DOHH2 (cell line): ENCODE measurements at regions not wholly inside any gene's neighbourhood (a gene's known extent, or its start where the extent isn't known, plus 50 kb on each side); places are given as distances from the start of the nearest gene placed in this dataset.

Experiments used
- CTCF ChIP-seq: fragments of 200-600 bp; sonication (generic); IDR thresholded peaks from one replicate; pipeline ENCODE4 v1.5.1; 2014; ENCODE audit warnings: antibody characterized with exemption, mild to moderate bottlenecking, low read depth, low read length; ENCODE audit not compliant: poor library complexity, severe bottlenecking
- EZH2phosphoT487 ChIP-seq: fragments of 200-600 bp; sonication (generic); IDR thresholded peaks from 2 replicates; pipeline ENCODE4 v1.6.1; 2017; ENCODE audit warnings: borderline replicate concordance, mild to moderate bottlenecking, antibody characterized with exemption, low read length, moderate library complexity, mixed read lengths

DNA sequence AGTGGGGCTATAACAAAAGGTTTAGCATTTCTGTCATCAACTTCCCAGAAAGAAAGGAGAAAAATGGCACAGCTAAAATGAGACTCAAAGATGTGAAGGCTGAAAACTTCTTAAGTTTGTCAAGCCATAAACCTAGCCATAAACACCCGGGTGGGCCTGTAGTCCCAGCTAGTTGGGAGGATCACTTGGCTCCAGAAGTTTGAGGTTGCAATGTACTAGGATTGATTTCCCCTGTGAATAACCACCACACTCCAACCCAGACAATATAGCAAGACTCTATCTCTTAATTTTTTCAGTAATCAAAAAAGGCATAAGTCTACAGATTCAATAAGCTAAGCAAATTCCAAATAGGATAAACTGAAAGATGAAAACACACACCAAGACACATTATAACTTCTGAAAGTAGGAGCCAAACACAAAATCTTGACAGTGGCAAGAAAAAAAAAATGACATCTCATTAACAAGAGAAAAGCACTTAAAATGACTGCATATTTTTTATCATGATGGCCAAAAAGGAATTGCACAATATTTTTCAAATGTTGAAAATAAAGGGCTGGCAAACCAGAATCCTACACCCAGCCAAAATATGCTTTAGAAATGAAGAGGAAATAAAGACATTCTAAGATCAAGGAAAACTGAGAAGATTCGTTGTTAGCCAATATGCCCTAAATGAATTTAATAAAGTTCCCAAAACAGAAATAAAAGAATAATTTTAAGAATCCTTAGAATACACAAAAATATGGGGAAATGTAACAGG, 308.4 kb downstream of the BRINP1 start:
- TF ChIP-seq CTCF (no peak), EZH2phosphoT487 (no peak)
